Epithelial cell of esophagus (primary cell): ENCODE measurements at regions not wholly inside any gene's neighbourhood (a gene's known extent, or its start where the extent isn't known, plus 50 kb on each side); places are given as distances from the start of the nearest gene placed in this dataset.
"Not testable (repeated sequence)": the region's sequence is repeated elsewhere in the genome, so short reads cannot be mapped to it uniquely, and the experiment has no call there.

Source experiments
- DNase-seq: peaks from one replicate; pipeline ENCODE4 v3.0.0; 2010; ENCODE audit warnings: low read depth
- H3K4me3 ChIP-seq: 2 replicates; pipeline ENCODE4 v1.5.1; 2011; ENCODE audit warnings: mild to moderate bottlenecking, low read length, control low read depth
- TF ChIP-seq, protein P1 (sequence below): IDR thresholded peaks from 2 replicates; pipeline ENCODE4 v1.5.1; 2011; ENCODE audit warnings: low read depth, mild to moderate bottlenecking, low read length, control low read depth, inconsistent platforms; ENCODE audit not compliant: insufficient read depth; ENCODE audit errors: missing control alignments

DNA sequence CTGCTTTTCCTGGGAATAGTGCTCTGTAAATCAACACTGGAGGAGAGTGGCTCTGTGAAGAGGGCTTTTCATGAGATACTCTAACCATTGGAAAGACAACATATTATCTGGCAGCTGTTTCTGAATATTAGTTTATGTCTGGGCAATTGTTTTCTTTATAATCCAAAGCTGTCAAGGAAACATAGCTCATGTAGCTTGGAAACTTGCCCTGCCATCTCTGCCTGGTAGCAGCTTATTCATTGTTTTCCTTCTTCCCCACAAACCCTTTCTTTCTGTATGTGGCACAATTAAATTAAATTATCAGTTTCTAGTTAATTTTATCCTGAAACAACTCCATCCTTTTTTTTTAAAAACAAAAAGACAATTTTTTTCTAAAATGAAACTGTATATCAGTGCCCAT is 160.0 kb downstream of the EDEM1 start:
- TF ChIP-seq, protein P1, sequence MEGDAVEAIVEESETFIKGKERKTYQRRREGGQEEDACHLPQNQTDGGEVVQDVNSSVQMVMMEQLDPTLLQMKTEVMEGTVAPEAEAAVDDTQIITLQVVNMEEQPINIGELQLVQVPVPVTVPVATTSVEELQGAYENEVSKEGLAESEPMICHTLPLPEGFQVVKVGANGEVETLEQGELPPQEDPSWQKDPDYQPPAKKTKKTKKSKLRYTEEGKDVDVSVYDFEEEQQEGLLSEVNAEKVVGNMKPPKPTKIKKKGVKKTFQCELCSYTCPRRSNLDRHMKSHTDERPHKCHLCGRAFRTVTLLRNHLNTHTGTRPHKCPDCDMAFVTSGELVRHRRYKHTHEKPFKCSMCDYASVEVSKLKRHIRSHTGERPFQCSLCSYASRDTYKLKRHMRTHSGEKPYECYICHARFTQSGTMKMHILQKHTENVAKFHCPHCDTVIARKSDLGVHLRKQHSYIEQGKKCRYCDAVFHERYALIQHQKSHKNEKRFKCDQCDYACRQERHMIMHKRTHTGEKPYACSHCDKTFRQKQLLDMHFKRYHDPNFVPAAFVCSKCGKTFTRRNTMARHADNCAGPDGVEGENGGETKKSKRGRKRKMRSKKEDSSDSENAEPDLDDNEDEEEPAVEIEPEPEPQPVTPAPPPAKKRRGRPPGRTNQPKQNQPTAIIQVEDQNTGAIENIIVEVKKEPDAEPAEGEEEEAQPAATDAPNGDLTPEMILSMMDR: no peak
- no peak for DNase-seq
- H3K4me3 ChIP-seq: no peak overlapping the region

GRCh38 chr3:5348229-5348902 is 160.9 kb downstream of the EDEM1 start:
- TF ChIP-seq, protein P1: no peak
- DNase-seq: peak; percentile 22
- no peak overlapping the region for H3K4me3 ChIP-seq

DNA sequence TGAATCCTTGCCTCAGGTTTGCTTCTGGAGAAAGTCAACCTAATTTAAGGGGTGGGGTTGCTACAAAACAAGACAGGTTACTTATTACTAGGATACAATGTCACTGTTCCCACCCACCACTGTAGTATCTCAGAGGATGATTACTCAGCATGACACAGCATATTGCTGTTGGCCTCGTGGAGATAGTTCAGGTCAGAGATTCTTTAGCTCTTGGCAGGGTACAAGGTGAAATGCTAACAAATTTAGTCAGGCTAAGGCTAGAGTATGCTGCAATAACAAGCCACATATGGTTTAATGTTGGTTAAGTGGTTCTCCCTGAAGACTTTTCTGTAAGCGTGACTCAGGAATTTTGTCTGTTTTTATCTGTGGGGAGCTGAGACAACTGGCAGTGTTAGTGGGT is 161.8 kb downstream of the EDEM1 start:
- H3K4me3 ChIP-seq: no peak overlapping the region
- TF ChIP-seq, protein P1: no peak
- peak; percentile 27 for DNase-seq

DNA sequence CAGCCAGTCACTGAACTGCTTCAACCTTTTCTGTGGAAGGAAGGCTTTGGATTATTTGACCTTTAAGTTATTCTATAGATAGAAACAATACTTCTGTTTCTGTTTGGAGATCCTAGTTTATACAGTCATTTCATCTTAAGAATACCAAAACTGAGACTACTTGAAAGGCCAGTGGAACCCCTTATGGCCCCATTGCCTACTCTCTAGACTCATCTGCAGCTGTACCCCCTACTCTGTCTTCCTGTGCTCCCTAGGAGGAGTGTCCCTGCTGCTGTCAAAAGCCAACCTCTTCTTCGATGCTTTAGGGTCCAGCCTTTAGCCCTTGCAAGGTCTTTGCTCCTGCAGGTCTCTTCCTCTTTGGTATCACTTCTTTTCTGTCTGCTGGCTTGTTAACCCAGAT is 169.6 kb downstream of the EDEM1 start:
- TF ChIP-seq, protein P1: no peak

DNA sequence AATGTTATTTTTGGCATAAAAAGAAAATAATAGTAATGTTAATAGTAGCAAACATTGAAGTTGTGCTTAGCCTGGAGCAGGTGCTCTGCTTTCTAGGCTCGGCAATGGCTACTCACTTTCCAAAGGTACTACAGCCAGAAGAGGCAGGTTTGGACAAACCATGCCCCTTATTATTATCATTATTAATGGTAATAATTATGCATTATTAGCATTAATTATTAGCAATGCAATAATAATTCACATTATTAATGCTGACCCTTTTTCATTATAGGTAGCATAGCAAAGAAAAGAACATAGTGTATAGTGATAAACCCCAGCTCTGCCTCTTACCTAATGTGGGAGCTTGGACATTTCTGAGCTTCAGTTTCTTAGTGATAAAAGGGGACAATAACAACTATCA is 171.4 kb downstream of the EDEM1 start:
- H3K4me3 ChIP-seq: no peak overlapping the region
- TF ChIP-seq, protein P1: no peak
- no peak for DNase-seq

More for the DNA sequence above, 169.6 kb downstream of the EDEM1 start:
- no peak for DNase-seq
- H3K4me3 ChIP-seq: no peak overlapping the region

- TF ChIP-seq, protein P1: no peak
- no peak overlapping the region for H3K4me3 ChIP-seq
- no peak for DNase-seq
Measured at GRCh38 chr3:5360453-5360852, 172.9 kb downstream of the EDEM1 start.

DNA sequence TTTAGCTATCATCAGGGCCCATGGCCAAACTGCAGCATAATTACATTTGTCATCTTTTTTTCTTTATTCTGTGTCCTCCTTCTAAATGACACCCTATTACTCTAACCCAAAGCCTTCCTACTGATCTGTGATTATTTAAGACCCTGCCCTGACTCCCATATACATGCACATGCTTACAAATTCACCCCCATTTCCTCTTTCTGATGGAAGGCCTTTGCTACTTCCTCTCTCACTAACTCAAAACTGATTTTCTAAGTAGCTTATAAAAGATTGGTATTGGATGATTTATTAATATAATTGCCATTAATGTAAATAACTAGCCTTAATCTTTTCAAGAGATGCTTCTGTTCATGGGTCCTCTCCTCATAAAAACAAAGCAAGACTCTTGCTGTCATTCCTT is 179.2 kb downstream of the EDEM1 start:
- H3K4me3 ChIP-seq: no peak overlapping the region
- TF ChIP-seq, protein P1: no peak
- DNase-seq: no peak

- not testable (repeated sequence) for DNase-seq
Measured at GRCh38 chr3:5371555-5371954, 184.0 kb downstream of the EDEM1 start.

More at GRCh38 chr3:5371555-5371954, 184.0 kb downstream of the EDEM1 start:
- H3K4me3 ChIP-seq: not testable (repeated sequence)
